DOHH2 (cell line): ENCODE measurements at regions not wholly inside any gene's neighbourhood (a gene's known extent, or its start where the extent isn't known, plus 50 kb on each side); places are given as distances from the start of the nearest gene placed in this dataset.

Experiments used
- CTCF ChIP-seq: fragments of 200-600 bp; sonication (generic); IDR thresholded peaks from one replicate; pipeline ENCODE4 v1.5.1; 2014; ENCODE audit warnings: antibody characterized with exemption, mild to moderate bottlenecking, low read depth, low read length; ENCODE audit not compliant: poor library complexity, severe bottlenecking
- EZH2phosphoT487 ChIP-seq: fragments of 200-600 bp; sonication (generic); IDR thresholded peaks from 2 replicates; pipeline ENCODE4 v1.6.1; 2017; ENCODE audit warnings: borderline replicate concordance, mild to moderate bottlenecking, antibody characterized with exemption, low read length, moderate library complexity, mixed read lengths

DNA sequence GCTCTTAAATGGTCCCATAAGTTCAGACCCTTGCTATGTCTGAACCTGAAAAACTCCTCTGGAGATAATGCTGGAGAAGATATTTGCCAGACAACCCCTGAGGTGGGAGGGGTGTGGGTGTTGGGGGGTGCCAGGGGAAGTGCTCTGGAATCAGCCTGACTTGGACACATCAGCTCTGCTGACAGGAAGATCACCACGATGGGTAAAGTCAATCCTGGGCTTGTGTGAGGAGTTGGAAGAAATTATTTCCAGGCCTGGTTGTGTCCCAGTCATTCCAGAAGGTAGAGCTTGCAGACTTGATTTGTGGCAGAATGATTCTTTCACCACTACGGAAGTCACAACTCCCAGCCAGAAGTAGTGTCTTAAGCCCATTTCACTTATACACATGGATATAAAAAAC is 60.3 kb upstream of the UNC5B start:
- TF ChIP-seq CTCF (no peak), EZH2phosphoT487 (no peak)
